Thyroid gland (tissue), 4 donors: ENCODE measurements at regions not wholly inside any gene's neighbourhood (a gene's known extent, or its start where the extent isn't known, plus 50 kb on each side); places are given as distances from the start of the nearest gene placed in this dataset.

ENCODE experiments used
- CTCF ChIP-seq, 6 experiments: fragments of 200-600 bp in 3 of 6; fragments of 450-650 bp in 3 of 6; sonication (generic) in 3 of 6; IDR thresholded peaks; one replicate each; pipeline ENCODE4 v1.5.1; 2016 to 2019; ENCODE audit warnings: antibody characterized with exemption in 6 of 6, mild to moderate bottlenecking in 2 of 6, inconsistent platforms in 1 of 6, moderate library complexity in 1 of 6
- POLR2A ChIP-seq, 2 donors: fragments of 450-650 bp; IDR thresholded peaks; one replicate each; pipeline ENCODE4 v1.6.1; 2017; ENCODE audit warnings: antibody characterized with exemption in 2 of 2, mild to moderate bottlenecking in 2 of 2, moderate library complexity in 1 of 2

- TF ChIP-seq CTCF (IDR thresholded peaks at IDR 0.05) (no peak), POLR2A (IDR thresholded peaks at IDR 0.05) (no peak)
Measured at GRCh38 chr4:72993876-72994275, 75.6 kb downstream of the COX18 start.
